ENCODE measurements at regions not wholly inside any gene's neighbourhood (a gene's known extent, or its start where the extent isn't known, plus 50 kb on each side); places are given as distances from the start of the nearest gene placed in this dataset.

- H3K27me3 ChIP-seq = no peaks in the 10 kb centered on the region
- H3K4me3 ChIP-seq = no peak overlapping the region
- H3K27ac ChIP-seq = no peak overlapping the region
- intact Hi-C loops (cut with DNase I) = no loop called here
- DNase-seq = no peak
- no peak for FAIRE-seq
- H3K9me3 ChIP-seq = no peaks in the 10 kb centered on the region
- H3K4me1 ChIP-seq = no peaks in the 10 kb centered on the region
- ATAC-seq = no peak
- WGBS, 2 donors = 51 to 75% methylated on average over 4 of the region's 4 CpGs
- no peaks in the 10 kb centered on the region for H3K36me3 ChIP-seq
- TF ChIP-seq CTCF (IDR thresholded peaks at IDR 0.05) = no peak
These were observed 1186.0 kb upstream of the SEL1L start for GRCh38 chr14:82719617-82720016.

- no peak for FAIRE-seq
- intact Hi-C loops (cut with DNase I) = no loop called here
- no peak for TF ChIP-seq CTCF (IDR thresholded peaks at IDR 0.05)
- Histone ChIP-seq H3K36me3 (no peaks in the 10 kb centered on the region), H3K4me1 (no peaks in the 10 kb centered on the region), H3K4me3 (no peak overlapping the region), H3K27me3 (no peaks in the 10 kb centered on the region), H3K9me3 (no peaks in the 10 kb centered on the region), H3K27ac (no peak overlapping the region)
- 72 to 83% methylated on average over 3 of the region's 3 CpGs for WGBS, 2 donors
- no peak for ATAC-seq
- DNase-seq = no peak
These were observed 1186.8 kb upstream of the SEL1L start for GRCh38 chr14:82720431-82720830.

- FAIRE-seq (no peak), ATAC-seq (no peak), DNase-seq (no peak)
- Histone ChIP-seq H3K9me3 (no peaks in the 10 kb centered on the region), H3K4me1 (no peaks in the 10 kb centered on the region), H3K36me3 (no peaks in the 10 kb centered on the region), H3K27ac (no peak overlapping the region), H3K27me3 (no peaks in the 10 kb centered on the region), H3K4me3 (no peak overlapping the region)
- TF ChIP-seq CTCF (IDR thresholded peaks at IDR 0.05) = no peak
- 45 to 49% methylated on average over 5 of the region's 5 CpGs for WGBS, 2 donors
- intact Hi-C loops (cut with DNase I) = no loop called here
These were observed 1187.3 kb upstream of the SEL1L start for GRCh38 chr14:82720946-82721345.

- no peak for TF ChIP-seq CTCF (IDR thresholded peaks at IDR 0.05)
- ATAC-seq = no peak
- intact Hi-C loops (cut with DNase I) = no loop called here
- Histone ChIP-seq H3K36me3 (no peaks in the 10 kb centered on the region), H3K4me1 (no peaks in the 10 kb centered on the region), H3K27ac (no peak overlapping the region), H3K27me3 (no peaks in the 10 kb centered on the region), H3K9me3 (no peaks in the 10 kb centered on the region), H3K4me3 (no peak overlapping the region)
- DNase-seq = no peak
- 12 to 15% methylated on average over 2 of the region's 2 CpGs for WGBS, 2 donors
- FAIRE-seq = no peak
These were observed 1190.7 kb upstream of the SEL1L start for GRCh38 chr14:82724316-82724715.

GRCh38 chr14:82725213-82725612 is 1191.6 kb upstream of the SEL1L start:
- ATAC-seq = no peak
- no peak for TF ChIP-seq CTCF (IDR thresholded peaks at IDR 0.05)
- Histone ChIP-seq H3K4me1 (no peaks in the 10 kb centered on the region), H3K27ac (no peak overlapping the region), H3K4me3 (no peak overlapping the region), H3K36me3 (no peaks in the 10 kb centered on the region), H3K9me3 (no peaks in the 10 kb centered on the region), H3K27me3 (no peaks in the 10 kb centered on the region)
- intact Hi-C loops (cut with DNase I) = no loop called here
- DNase-seq = no peak
- no peak for FAIRE-seq
